ENCODE measurements at regions not wholly inside any gene's neighbourhood (a gene's known extent, or its start where the extent isn't known, plus 50 kb on each side); places are given as distances from the start of the nearest gene placed in this dataset.

DNA sequence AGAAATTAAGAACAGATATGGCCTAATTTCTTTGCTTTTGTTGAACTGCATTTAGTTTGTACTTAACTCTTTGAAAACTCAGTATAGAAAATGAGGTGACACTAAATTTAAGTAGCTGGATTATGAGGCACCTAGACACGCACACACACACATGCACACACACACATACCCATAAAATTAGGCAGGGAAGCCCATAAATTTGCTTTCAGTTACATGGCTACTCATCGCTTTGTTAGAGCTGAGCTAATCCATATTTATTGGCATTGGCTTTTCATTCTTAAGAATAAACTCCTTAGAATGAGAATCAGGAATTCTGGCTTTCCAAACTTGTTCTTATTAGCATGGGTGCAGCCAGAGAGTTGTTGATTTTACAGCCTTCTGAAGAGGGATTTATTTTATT, 61.7 kb upstream of the MBNL2 start:
- TF ChIP-seq, protein P1, sequence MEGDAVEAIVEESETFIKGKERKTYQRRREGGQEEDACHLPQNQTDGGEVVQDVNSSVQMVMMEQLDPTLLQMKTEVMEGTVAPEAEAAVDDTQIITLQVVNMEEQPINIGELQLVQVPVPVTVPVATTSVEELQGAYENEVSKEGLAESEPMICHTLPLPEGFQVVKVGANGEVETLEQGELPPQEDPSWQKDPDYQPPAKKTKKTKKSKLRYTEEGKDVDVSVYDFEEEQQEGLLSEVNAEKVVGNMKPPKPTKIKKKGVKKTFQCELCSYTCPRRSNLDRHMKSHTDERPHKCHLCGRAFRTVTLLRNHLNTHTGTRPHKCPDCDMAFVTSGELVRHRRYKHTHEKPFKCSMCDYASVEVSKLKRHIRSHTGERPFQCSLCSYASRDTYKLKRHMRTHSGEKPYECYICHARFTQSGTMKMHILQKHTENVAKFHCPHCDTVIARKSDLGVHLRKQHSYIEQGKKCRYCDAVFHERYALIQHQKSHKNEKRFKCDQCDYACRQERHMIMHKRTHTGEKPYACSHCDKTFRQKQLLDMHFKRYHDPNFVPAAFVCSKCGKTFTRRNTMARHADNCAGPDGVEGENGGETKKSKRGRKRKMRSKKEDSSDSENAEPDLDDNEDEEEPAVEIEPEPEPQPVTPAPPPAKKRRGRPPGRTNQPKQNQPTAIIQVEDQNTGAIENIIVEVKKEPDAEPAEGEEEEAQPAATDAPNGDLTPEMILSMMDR (IDR thresholded peaks at IDR 0.05; ENCODE audit: insufficient read depth, low read length, poor library complexity, severe bottlenecking): no peak
- no peak for TF ChIP-seq EZH2phosphoT487 (conservative IDR thresholded peaks at IDR 0.05; ENCODE audit: low read length)
